SK-N-SH treated with all-trans-retinoic acid at 6 μM for 48 hours (cell line): ENCODE measurements at regions not wholly inside any gene's neighbourhood (a gene's known extent, or its start where the extent isn't known, plus 50 kb on each side); places are given as distances from the start of the nearest gene placed in this dataset.

Experiments
- ATAC-seq: fragments of 200-7000 bp; cut with Tn5 transposase; 3 replicates; pipeline ENCODE4 v1.9.1; 2020; ENCODE audit warnings: mild to moderate bottlenecking, moderate library complexity
- ARNTL ChIP-seq: fragments of 450-650 bp; formaldehyde crosslinking; IDR thresholded peaks from 2 replicates; pipeline ENCODE4 v1.5.0; 2020; ENCODE audit warnings: low read depth, mild to moderate bottlenecking, moderate library complexity, borderline replicate concordance
- CREB5 ChIP-seq: fragments of 250-450 bp; sonication (Bioruptor Pico); IDR thresholded peaks from 2 replicates; pipeline ENCODE4 v1.5.1; 2020; ENCODE audit warnings: low read depth, mild to moderate bottlenecking, moderate library complexity
- CSDC2 ChIP-seq: fragments of 250-450 bp; sonication (Bioruptor Pico); IDR thresholded peaks from 2 replicates; pipeline ENCODE4 v1.5.0; 2020; ENCODE audit warnings: mild to moderate bottlenecking, moderate library complexity
- CSRNP3 ChIP-seq: fragments of 250-450 bp; sonication (Bioruptor Pico); IDR thresholded peaks from 2 replicates; pipeline ENCODE4 v1.5.1; 2021; ENCODE audit warnings: mild to moderate bottlenecking, moderate library complexity
- ESRRG ChIP-seq: fragments of 250-450 bp; sonication (Bioruptor Pico); IDR thresholded peaks from 2 replicates; pipeline ENCODE4 v1.6.1; 2021; ENCODE audit warnings: mild to moderate bottlenecking
- ISL1 ChIP-seq: fragments of 250-450 bp; sonication (Bioruptor Pico); IDR thresholded peaks from 2 replicates; pipeline ENCODE4 v2.1.2; 2022; ENCODE audit warnings: mild to moderate bottlenecking, moderate library complexity
- OSR1 ChIP-seq: fragments of 250-450 bp; sonication (Bioruptor Pico); IDR thresholded peaks from 2 replicates; pipeline ENCODE4 v1.8.0; 2022; ENCODE audit warnings: moderate library complexity, mild to moderate bottlenecking, inconsistent platforms
- PATZ1 ChIP-seq: fragments of 250-450 bp; sonication (Bioruptor Pico); IDR thresholded peaks from 2 replicates; pipeline ENCODE4 v1.8.0; 2020; ENCODE audit warnings: mild to moderate bottlenecking, moderate library complexity, borderline replicate concordance
- POU6F1 ChIP-seq: fragments of 250-450 bp; sonication (Bioruptor Pico); IDR thresholded peaks from 2 replicates; pipeline ENCODE4 v1.8.0; 2021; ENCODE audit warnings: low read depth, mild to moderate bottlenecking, moderate library complexity, borderline replicate concordance
- PPARA ChIP-seq: fragments of 250-450 bp; sonication (Bioruptor Pico); IDR thresholded peaks from 2 replicates; pipeline ENCODE4 v1.5.0; 2020; ENCODE audit warnings: mild to moderate bottlenecking, borderline replicate concordance
- TCF4 ChIP-seq: fragments of 250-450 bp; sonication (Bioruptor Pico); IDR thresholded peaks from 2 replicates; pipeline ENCODE4 v1.8.0; 2021; ENCODE audit warnings: mild to moderate bottlenecking, moderate library complexity, borderline replicate concordance
- TSHZ2 ChIP-seq: fragments of 250-450 bp; sonication (Bioruptor Pico); IDR thresholded peaks from 2 replicates; pipeline ENCODE4 v1.5.0; 2020; ENCODE audit warnings: mild to moderate bottlenecking, moderate library complexity
- ZC3H10 ChIP-seq: fragments of 250-450 bp; sonication (Bioruptor Pico); IDR thresholded peaks from 2 replicates; pipeline ENCODE4 v1.5.1; 2021; ENCODE audit warnings: mild to moderate bottlenecking, moderate library complexity
- ZFP3 ChIP-seq: fragments of 250-450 bp; sonication (Bioruptor Pico); IDR thresholded peaks from 2 replicates; pipeline ENCODE4 v1.5.0; 2020; ENCODE audit warnings: mild to moderate bottlenecking, moderate library complexity
- ZNF565 ChIP-seq: fragments of 450-650 bp; formaldehyde crosslinking; conservative IDR thresholded peaks from 2 replicates; pipeline ENCODE4 v1.5.0; 2020; ENCODE audit warnings: low read depth, mild to moderate bottlenecking, moderate library complexity
- ZNF70 ChIP-seq: fragments of 450-650 bp; formaldehyde crosslinking; IDR thresholded peaks from 2 replicates; pipeline ENCODE4 v1.5.0; 2020; ENCODE audit warnings: mild to moderate bottlenecking, moderate library complexity
- ZNF8 ChIP-seq: fragments of 450-650 bp; formaldehyde crosslinking; IDR thresholded peaks from 2 replicates; pipeline ENCODE4 v1.5.0; 2020; ENCODE audit warnings: mild to moderate bottlenecking, moderate library complexity

- TF ChIP-seq PATZ1 (no peak), CREB5 (CRISPR knock-in tag) (no peak), ARNTL (CRISPR knock-in tag) (no peak), POU6F1 (CRISPR knock-in tag) (no peak), ZNF70 (CRISPR knock-in tag) (no peak), ESRRG (CRISPR knock-in tag) (no peak), ISL1 (CRISPR knock-in tag) (no peak)
- ATAC-seq = no peak; the same call in 2 of the 3 replicates
These were observed 130.7 kb upstream of the ZMIZ1 start for GRCh38 chr10:78937800-78938694.

- ATAC-seq = no peak
- no peak for TF ChIP-seq ZC3H10 (CRISPR knock-in tag)
- no peak for TF ChIP-seq CSDC2 (CRISPR knock-in tag)
- TF ChIP-seq ZFP3 (CRISPR knock-in tag) = no peak
- no peak for TF ChIP-seq TSHZ2
- no peak for TF ChIP-seq CREB5 (CRISPR knock-in tag)
- TF ChIP-seq POU6F1 (CRISPR knock-in tag) = no peak
- TF ChIP-seq PPARA (CRISPR knock-in tag) = no peak
- no peak for TF ChIP-seq OSR1 (CRISPR knock-in tag)
- TF ChIP-seq, all 23 proteins: peak for 0
These were observed 129.8 kb upstream of the ZMIZ1 start for GRCh38 chr10:78938695-78939672.

- ATAC-seq = no peak
- TF ChIP-seq CREB5 (CRISPR knock-in tag) (no peak), ZC3H10 (CRISPR knock-in tag) (no peak), ZNF565 (no peak), CSRNP3 (CRISPR knock-in tag) (no peak), ZNF70 (CRISPR knock-in tag) (no peak), ISL1 (CRISPR knock-in tag) (no peak), ZNF8 (no peak), PPARA (CRISPR knock-in tag) (no peak), TCF4 (CRISPR knock-in tag) (no peak), PATZ1 (no peak)
These were observed 126.7 kb upstream of the ZMIZ1 start for GRCh38 chr10:78942091-78942501.
